Testis (tissue), 2 donors: ENCODE measurements at regions not wholly inside any gene's neighbourhood (a gene's known extent, or its start where the extent isn't known, plus 50 kb on each side); places are given as distances from the start of the nearest gene placed in this dataset.
"Not testable (repeated sequence)": the region's sequence is repeated elsewhere in the genome, so short reads cannot be mapped to it uniquely, and the experiment has no call there.

ENCODE experiments used
- DNase-seq: peaks from one replicate; pipeline ENCODE4 v3.0.0-alpha.2; 2019
- H3K27ac ChIP-seq, 2 donors: fragments of 200-600 bp; sonication (generic); one replicate each; pipeline ENCODE4 v1.5.1; 2019
- H3K27me3 ChIP-seq: fragments of 200-600 bp; sonication (generic); one replicate; pipeline ENCODE4 v1.5.1; 2019
- H3K36me3 ChIP-seq: fragments of 200-600 bp; sonication (generic); one replicate; pipeline ENCODE4 v1.5.1; 2017; ENCODE audit warnings: low read depth; ENCODE audit errors: missing control alignments
- H3K4me1 ChIP-seq: fragments of 200-600 bp; sonication (generic); one replicate; pipeline ENCODE4 v1.5.1; 2019
- H3K4me3 ChIP-seq, 2 donors: fragments of 200-600 bp; sonication (generic); one replicate each; pipeline ENCODE4 v1.5.1; 2017 to 2019
- H3K9me3 ChIP-seq: fragments of 200-600 bp; sonication (generic); one replicate; pipeline ENCODE4 v1.5.1; 2017
- CTCF ChIP-seq, 3 experiments: fragments of 450-650 bp in 2 of 3; fragments of 200-600 bp in 1 of 3; sonication (generic) in 1 of 3; IDR thresholded peaks; one replicate each; pipeline ENCODE4 v1.5.1; 2016 to 2019; ENCODE audit warnings: antibody characterized with exemption in 3 of 3, mild to moderate bottlenecking in 2 of 3, moderate library complexity in 1 of 3
- POLR2A ChIP-seq: fragments of 450-650 bp; IDR thresholded peaks from one replicate; pipeline ENCODE4 v1.6.1; 2017; ENCODE audit warnings: antibody characterized with exemption, mild to moderate bottlenecking, moderate library complexity
- WGBS, 2 donors: methylation state at CpG; one replicate each; pipeline ENCODE4 v1.1.5; 2018; 5-methylcytosine and 5-hydroxymethylcytosine counted together
- intact Hi-C: fragments of 100-400 bp; cut with DNase I; formaldehyde crosslinking; loops from one replicate; pipeline ENCODE4 v1.15.1; 2023; ENCODE audit warnings: low total_unique reads

- Histone ChIP-seq H3K4me1 (no peaks in the 10 kb centered on the region), H3K27ac (no peak overlapping the region), H3K36me3 (no peaks in the 10 kb centered on the region), H3K9me3 (no peaks in the 10 kb centered on the region), H3K4me3 (no peak overlapping the region), H3K27me3 (no peaks in the 10 kb centered on the region)
- intact Hi-C loops = no loop called here
- no peak for DNase-seq
- TF ChIP-seq CTCF (IDR thresholded peaks at IDR 0.05) (no peak), POLR2A (no peak)
- 89 to 95% methylated on average over 1 of the region's 1 CpG for WGBS, 2 donors
Observed at GRCh38 chr21:24486973-24487372, 1120.3 kb downstream of the MRPL39 start.

DNA sequence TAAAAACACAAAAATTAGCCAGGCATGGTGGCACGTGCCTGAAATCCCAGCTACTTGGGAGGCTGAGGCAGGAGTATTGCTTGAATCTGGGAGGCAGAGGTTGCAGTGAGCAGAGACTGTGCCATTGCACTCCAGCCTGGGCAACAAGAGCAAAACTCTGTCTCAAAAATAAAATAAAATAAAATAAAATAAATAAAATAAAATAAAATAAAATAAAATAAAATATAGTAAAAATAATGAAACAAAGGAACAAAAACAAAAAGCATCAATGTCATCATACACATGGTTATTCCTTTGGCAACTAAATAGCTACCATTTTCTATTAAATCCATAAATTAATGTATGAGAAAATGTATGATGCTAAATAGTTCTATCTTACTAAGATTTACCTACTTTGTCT, 1123.9 kb downstream of the MRPL39 start:
- intact Hi-C loops, DNase-seq, H3K9me3 ChIP-seq, H3K36me3 ChIP-seq, H3K4me3 ChIP-seq, H3K27me3 ChIP-seq, H3K4me1 ChIP-seq, H3K27ac ChIP-seq: not testable (repeated sequence)
- WGBS, 2 donors = 88% methylated on average over 1 of the region's 1 CpG

DNA sequence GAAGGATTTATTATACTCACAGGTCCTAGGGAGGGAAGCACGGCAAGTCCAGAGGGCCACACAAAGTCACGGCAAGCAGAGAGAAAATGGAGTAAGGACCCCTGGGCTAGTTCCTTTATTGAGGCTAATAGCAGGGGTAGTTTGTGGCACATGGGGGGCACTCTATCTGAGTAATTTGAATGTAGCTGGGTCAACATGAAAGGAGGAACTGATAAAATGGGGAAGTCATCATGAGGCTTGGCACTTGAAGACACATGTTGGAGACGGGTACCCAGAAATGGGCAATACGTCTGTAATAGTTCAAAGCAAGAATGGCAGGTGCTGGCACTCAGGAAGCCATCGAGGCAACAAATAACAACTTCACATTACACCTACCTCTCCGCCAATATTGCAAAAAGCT, 1136.4 kb downstream of the MRPL39 start:
- TF ChIP-seq CTCF (IDR thresholded peaks at IDR 0.05) = no peak
- no peak for TF ChIP-seq POLR2A
- Histone ChIP-seq H3K9me3 (no peaks in the 10 kb centered on the region), H3K27ac (no peak overlapping the region), H3K27me3 (no peaks in the 10 kb centered on the region), H3K4me3 (no peak overlapping the region), H3K36me3 (no peaks in the 10 kb centered on the region), H3K4me1 (no peaks in the 10 kb centered on the region)
- WGBS, 2 donors = 67 to 82% methylated on average over 6 of the region's 6 CpGs
- intact Hi-C loops = no loop called here
- no peak for DNase-seq

DNA sequence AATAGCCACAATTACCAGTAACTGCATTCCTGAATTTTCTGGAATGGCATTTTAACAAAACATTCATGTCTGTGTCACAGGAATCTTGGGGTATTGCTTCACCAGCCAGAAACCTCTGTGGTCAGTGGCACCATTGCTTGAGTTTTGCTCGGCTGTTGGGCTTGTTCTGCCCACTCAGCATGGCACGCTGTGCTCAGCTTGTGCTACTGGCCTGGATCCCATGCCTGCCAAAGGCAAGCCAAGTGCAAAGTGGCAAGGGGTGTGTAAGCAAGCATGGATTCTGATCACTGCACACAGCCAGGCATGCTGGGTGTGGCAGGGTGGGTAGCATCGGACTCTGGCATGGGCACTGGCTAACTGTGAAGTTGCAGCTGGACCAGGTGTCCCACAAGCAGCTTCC, 1150.9 kb downstream of the MRPL39 start:
- TF ChIP-seq CTCF (IDR thresholded peaks at IDR 0.05) (no peak), POLR2A (no peak)
- no peak overlapping the region for H3K4me3 ChIP-seq
- 90 to 93% methylated on average over 3 of the region's 3 CpGs for WGBS, 2 donors
- no peaks in the 10 kb centered on the region for H3K4me1 ChIP-seq
- intact Hi-C loops = no loop called here
- no peaks in the 10 kb centered on the region for H3K9me3 ChIP-seq
- no peaks in the 10 kb centered on the region for H3K36me3 ChIP-seq
- no peak for DNase-seq
- H3K27me3 ChIP-seq = no peaks in the 10 kb centered on the region
- H3K27ac ChIP-seq = no peak overlapping the region

DNA sequence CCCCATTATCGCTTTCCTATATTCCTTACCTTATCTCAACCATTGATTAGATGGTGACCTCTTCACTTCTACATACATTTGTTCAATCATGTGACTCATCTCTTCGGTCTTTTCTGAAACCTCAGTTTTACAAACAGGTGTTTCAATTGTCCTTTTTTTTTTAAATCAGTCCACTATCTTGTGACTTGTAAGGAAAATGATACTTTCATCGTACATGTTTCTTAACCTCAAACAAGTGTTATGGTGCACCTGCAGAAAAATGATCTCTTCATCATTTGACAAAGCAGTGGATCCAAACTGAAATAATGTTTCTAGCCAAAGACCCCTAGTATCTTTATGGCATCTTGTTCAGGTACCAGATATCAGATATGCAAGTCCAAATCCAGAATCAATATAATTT, 1157.2 kb downstream of the MRPL39 start:
- Histone ChIP-seq H3K4me3 (no peak overlapping the region), H3K27me3 (no peaks in the 10 kb centered on the region), H3K4me1 (no peaks in the 10 kb centered on the region), H3K9me3 (no peaks in the 10 kb centered on the region), H3K27ac (no peak overlapping the region), H3K36me3 (no peaks in the 10 kb centered on the region)
- intact Hi-C loops = no loop called here
- 81 to 86% methylated on average over 3 of the region's 3 CpGs for WGBS, 2 donors
- DNase-seq = no peak
- TF ChIP-seq POLR2A (no peak), CTCF (IDR thresholded peaks at IDR 0.05) (no peak)
